ENCODE measurements at regions not wholly inside any gene's neighbourhood (a gene's known extent, or its start where the extent isn't known, plus 50 kb on each side); places are given as distances from the start of the nearest gene placed in this dataset.

- no peaks in the 10 kb centered on the region for H3K36me3 ChIP-seq (ENCODE audit: insufficient read depth, low read length, poor library complexity, severe bottlenecking)
- no peak for DNase-seq (ENCODE audit: low spot score)
- ChIA-PET CTCF (no interaction called here), POLR2A (ENCODE audit: low non-redundant PET) (no interaction called here)
- BruUV-seq (replicated peaks) = no TSS peak
- no peak for TF ChIP-seq EZH2 (IDR thresholded peaks at IDR 0.05; ENCODE audit: borderline replicate concordance, low read depth, low read length, poor library complexity, severe bottlenecking)
- TF ChIP-seq, protein P1, sequence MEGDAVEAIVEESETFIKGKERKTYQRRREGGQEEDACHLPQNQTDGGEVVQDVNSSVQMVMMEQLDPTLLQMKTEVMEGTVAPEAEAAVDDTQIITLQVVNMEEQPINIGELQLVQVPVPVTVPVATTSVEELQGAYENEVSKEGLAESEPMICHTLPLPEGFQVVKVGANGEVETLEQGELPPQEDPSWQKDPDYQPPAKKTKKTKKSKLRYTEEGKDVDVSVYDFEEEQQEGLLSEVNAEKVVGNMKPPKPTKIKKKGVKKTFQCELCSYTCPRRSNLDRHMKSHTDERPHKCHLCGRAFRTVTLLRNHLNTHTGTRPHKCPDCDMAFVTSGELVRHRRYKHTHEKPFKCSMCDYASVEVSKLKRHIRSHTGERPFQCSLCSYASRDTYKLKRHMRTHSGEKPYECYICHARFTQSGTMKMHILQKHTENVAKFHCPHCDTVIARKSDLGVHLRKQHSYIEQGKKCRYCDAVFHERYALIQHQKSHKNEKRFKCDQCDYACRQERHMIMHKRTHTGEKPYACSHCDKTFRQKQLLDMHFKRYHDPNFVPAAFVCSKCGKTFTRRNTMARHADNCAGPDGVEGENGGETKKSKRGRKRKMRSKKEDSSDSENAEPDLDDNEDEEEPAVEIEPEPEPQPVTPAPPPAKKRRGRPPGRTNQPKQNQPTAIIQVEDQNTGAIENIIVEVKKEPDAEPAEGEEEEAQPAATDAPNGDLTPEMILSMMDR (conservative IDR thresholded peaks at IDR 0.05; ENCODE audit: low read depth, low read length) = no peak
- no peaks in the 10 kb centered on the region for H3K4me1 ChIP-seq (ENCODE audit: insufficient read depth, low read length, poor library complexity, severe bottlenecking)
- intact Hi-C loops (cut with micrococcal nuclease; ENCODE audit: unreplicated experiment) = no loop called here
- no peak overlapping the region for H3K4me3 ChIP-seq (ENCODE audit: low read depth, low read length, poor library complexity, severe bottlenecking)
- no peaks in the 10 kb centered on the region for H3K27me3 ChIP-seq (replicated peaks; ENCODE audit: insufficient read depth, low read depth, low read length, poor library complexity)
- no peak overlapping the region for H3K27ac ChIP-seq (ENCODE audit: low read depth, low read length, poor library complexity, severe bottlenecking)
- no peaks in the 10 kb centered on the region for H3K9me3 ChIP-seq (ENCODE audit: low read depth, low read length, poor library complexity, severe bottlenecking)
Observed at GRCh38 chr13:55464222-55464621, 1676.5 kb upstream of the PRR20A start.

- no peak overlapping the region for H3K4me3 ChIP-seq (ENCODE audit: low read depth, low read length, poor library complexity, severe bottlenecking)
- ChIA-PET CTCF (no interaction called here), POLR2A (ENCODE audit: low non-redundant PET) (no interaction called here)
- H3K27me3 ChIP-seq (replicated peaks; ENCODE audit: insufficient read depth, low read depth, low read length, poor library complexity) = no peaks in the 10 kb centered on the region
- H3K36me3 ChIP-seq (ENCODE audit: insufficient read depth, low read length, poor library complexity, severe bottlenecking) = no peaks in the 10 kb centered on the region
- no peak overlapping the region for H3K27ac ChIP-seq (ENCODE audit: low read depth, low read length, poor library complexity, severe bottlenecking)
- H3K4me1 ChIP-seq (ENCODE audit: insufficient read depth, low read length, poor library complexity, severe bottlenecking) = no peaks in the 10 kb centered on the region
- no peaks in the 10 kb centered on the region for H3K9me3 ChIP-seq (ENCODE audit: low read depth, low read length, poor library complexity, severe bottlenecking)
- no peak for DNase-seq (ENCODE audit: low spot score)
- intact Hi-C loops (cut with micrococcal nuclease; ENCODE audit: unreplicated experiment) = no loop called here
- BruUV-seq (replicated peaks) = no TSS peak
- TF ChIP-seq EZH2 (IDR thresholded peaks at IDR 0.05; ENCODE audit: borderline replicate concordance, low read depth, low read length, poor library complexity, severe bottlenecking) = no peak
- TF ChIP-seq, protein P1 (conservative IDR thresholded peaks at IDR 0.05; ENCODE audit: low read depth, low read length) = no peak
Observed at GRCh38 chr13:55467476-55467875, 1673.2 kb upstream of the PRR20A start.

DNA sequence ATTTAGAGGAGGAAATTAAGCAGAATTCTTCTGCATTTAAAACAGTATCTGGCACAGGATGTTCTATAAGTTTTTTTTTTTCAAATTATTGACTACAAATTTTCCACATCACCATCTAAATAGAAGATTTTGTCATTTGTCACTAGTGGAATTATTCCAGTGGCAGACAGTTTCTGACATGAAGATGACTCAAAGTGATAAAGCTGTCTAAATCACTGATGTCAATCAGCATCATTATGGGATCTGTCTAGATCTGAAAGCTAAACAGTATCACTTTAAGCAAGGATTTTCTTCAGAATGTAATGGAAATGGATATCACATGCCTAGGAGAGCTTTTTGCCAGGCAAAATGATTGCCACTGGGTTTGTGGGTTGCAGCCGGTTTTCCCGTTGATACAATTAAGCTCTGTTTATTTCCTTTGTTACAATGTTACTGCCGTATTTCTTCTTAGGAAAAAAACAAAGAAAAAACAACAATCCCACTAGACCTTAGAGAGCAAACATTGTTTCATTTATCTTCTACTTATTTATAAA lies 1657.0 kb upstream of the PRR20A start:
- Histone ChIP-seq H3K36me3 (ENCODE audit: insufficient read depth, low read length, poor library complexity, severe bottlenecking) (no peaks in the 10 kb centered on the region), H3K4me3 (ENCODE audit: low read depth, low read length, poor library complexity, severe bottlenecking) (no peak overlapping the region), H3K27ac (ENCODE audit: low read depth, low read length, poor library complexity, severe bottlenecking) (no peak overlapping the region), H3K9me3 (ENCODE audit: low read depth, low read length, poor library complexity, severe bottlenecking) (no peaks in the 10 kb centered on the region), H3K27me3 (replicated peaks; ENCODE audit: insufficient read depth, low read depth, low read length, poor library complexity) (no peaks in the 10 kb centered on the region), H3K4me1 (ENCODE audit: insufficient read depth, low read length, poor library complexity, severe bottlenecking) (no peaks in the 10 kb centered on the region)
- BruUV-seq (replicated peaks) = no TSS peak
- CTCF ChIA-PET = no interaction called here
- intact Hi-C loops (cut with micrococcal nuclease; ENCODE audit: unreplicated experiment) = no loop called here
- TF ChIP-seq, protein P1 (conservative IDR thresholded peaks at IDR 0.05; ENCODE audit: low read depth, low read length) = no peak
- TF ChIP-seq EZH2 (IDR thresholded peaks at IDR 0.05; ENCODE audit: borderline replicate concordance, low read depth, low read length, poor library complexity, severe bottlenecking) = no peak
- DNase-seq (ENCODE audit: low spot score) = no peak
- POLR2A ChIA-PET (ENCODE audit: low non-redundant PET) = no interaction called here
